K562 (cell line): ENCODE measurements at regions not wholly inside any gene's neighbourhood (a gene's known extent, or its start where the extent isn't known, plus 50 kb on each side); places are given as distances from the start of the nearest gene placed in this dataset.

ENCODE experiments used
- DDX20 ChIP-seq: fragments of 450-650 bp; IDR thresholded peaks from 2 replicates; pipeline ENCODE4 v1.6.1; 2016; ENCODE audit warnings: missing genetic modification characterization, low read depth, mild to moderate bottlenecking, missing compliant biosample characterization, moderate library complexity
- DPF2 ChIP-seq: fragments of 450-650 bp; IDR thresholded peaks from 2 replicates; pipeline ENCODE4 v1.6.1; 2016
- GABPA ChIP-seq: fragments of 200-800 bp; sonication (Bioruptor generic); conservative IDR thresholded peaks from 2 replicates; pipeline ENCODE4 v1.6.1; 2016; ENCODE audit warnings: low read depth, missing genetic modification characterization, missing compliant biosample characterization
- PHF8 ChIP-seq: fragments of 200-600 bp; sonication (generic); IDR thresholded peaks from 2 replicates; pipeline ENCODE4 v1.6.1; 2012; ENCODE audit warnings: mixed run types, mild to moderate bottlenecking, inconsistent platforms, low read length, moderate library complexity, borderline replicate concordance
- SAFB2 ChIP-seq: fragments of 200-400 bp; formaldehyde crosslinking; IDR thresholded peaks from 2 replicates; pipeline ENCODE4 v1.6.1; 2018; ENCODE audit warnings: borderline replicate concordance, low read length, low read depth, moderate library complexity; ENCODE audit not compliant: severe bottlenecking
- SPI1 ChIP-seq: IDR thresholded peaks from 2 replicates; pipeline ENCODE4 v1.6.1; 2011; ENCODE audit warnings: low read depth, low read length, control low read depth, borderline replicate concordance
- TF ChIP-seq, protein P1 (sequence below), 3 experiments: IDR thresholded peaks in 2 of 3; conservative IDR thresholded peaks in 1 of 3; 2 replicates each; pipeline ENCODE4 v1.5.1; 2011 to 2012; ENCODE audit warnings: low read length in 3 of 3, mild to moderate bottlenecking in 3 of 3, control low read depth in 2 of 3, improper control_type of control experiment in 1 of 3, inconsistent platforms in 1 of 3, low read depth in 1 of 3, mixed read lengths in 1 of 3, moderate library complexity in 1 of 3; ENCODE audit not compliant: insufficient read depth in 2 of 3
- TF ChIP-seq, protein P2 (sequence below): sonication (generic); formaldehyde crosslinking; IDR thresholded peaks from 2 replicates; pipeline ENCODE4 v1.5.0; 2020; ENCODE audit warnings: missing genetic modification reagents

DNA sequence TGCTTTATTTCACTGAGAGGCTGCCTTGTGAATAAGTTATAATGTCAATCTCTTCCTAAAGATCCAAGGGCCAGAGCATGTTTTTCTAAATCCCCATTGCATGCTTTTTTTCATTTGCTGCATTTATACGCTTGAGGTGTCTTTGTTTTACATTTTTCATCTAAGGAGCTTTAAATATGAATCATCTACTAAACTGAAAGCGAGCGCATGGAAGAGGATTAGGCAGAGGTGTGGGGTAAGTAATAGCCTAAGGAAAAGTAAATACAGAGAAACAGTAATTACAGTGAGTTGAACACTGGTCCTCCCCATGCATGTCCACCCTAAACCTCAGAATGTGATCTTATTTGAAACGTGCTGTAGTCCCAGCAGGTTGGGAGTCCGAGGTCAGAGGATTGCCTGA, 76.4 kb upstream of the METAP2 start:
- TF ChIP-seq SAFB2 (no peak), SPI1 (no peak), PHF8 (no peak), GABPA (tag) (no peak), DPF2 (no peak), DDX20 (tag) (no peak)
- TF ChIP-seq, protein P1, sequence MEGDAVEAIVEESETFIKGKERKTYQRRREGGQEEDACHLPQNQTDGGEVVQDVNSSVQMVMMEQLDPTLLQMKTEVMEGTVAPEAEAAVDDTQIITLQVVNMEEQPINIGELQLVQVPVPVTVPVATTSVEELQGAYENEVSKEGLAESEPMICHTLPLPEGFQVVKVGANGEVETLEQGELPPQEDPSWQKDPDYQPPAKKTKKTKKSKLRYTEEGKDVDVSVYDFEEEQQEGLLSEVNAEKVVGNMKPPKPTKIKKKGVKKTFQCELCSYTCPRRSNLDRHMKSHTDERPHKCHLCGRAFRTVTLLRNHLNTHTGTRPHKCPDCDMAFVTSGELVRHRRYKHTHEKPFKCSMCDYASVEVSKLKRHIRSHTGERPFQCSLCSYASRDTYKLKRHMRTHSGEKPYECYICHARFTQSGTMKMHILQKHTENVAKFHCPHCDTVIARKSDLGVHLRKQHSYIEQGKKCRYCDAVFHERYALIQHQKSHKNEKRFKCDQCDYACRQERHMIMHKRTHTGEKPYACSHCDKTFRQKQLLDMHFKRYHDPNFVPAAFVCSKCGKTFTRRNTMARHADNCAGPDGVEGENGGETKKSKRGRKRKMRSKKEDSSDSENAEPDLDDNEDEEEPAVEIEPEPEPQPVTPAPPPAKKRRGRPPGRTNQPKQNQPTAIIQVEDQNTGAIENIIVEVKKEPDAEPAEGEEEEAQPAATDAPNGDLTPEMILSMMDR (IDR thresholded peaks at IDR 0.05 in 2 of 3, conservative IDR thresholded peaks at IDR 0.05 in 1 of 3; ENCODE audit: insufficient read depth in 2 of 3, low read depth in 1 of 3, low read length in 3 of 3), result no peak
- TF ChIP-seq, protein P2, sequence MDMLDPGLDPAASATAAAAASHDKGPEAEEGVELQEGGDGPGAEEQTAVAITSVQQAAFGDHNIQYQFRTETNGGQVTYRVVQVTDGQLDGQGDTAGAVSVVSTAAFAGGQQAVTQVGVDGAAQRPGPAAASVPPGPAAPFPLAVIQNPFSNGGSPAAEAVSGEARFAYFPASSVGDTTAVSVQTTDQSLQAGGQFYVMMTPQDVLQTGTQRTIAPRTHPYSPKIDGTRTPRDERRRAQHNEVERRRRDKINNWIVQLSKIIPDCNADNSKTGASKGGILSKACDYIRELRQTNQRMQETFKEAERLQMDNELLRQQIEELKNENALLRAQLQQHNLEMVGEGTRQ (CRISPR knock-in tag), result no peak
